ENCODE measurements at regions not wholly inside any gene's neighbourhood (a gene's known extent, or its start where the extent isn't known, plus 50 kb on each side); places are given as distances from the start of the nearest gene placed in this dataset.
"Not testable (repeated sequence)": the region's sequence is repeated elsewhere in the genome, so short reads cannot be mapped to it uniquely, and the experiment has no call there.

- intact Hi-C loops (cut with DNase I), result no loop called here
Measured at GRCh38 chr1:94309829-94310569, 72.6 kb upstream of the ARHGAP29 start.

GRCh38 chr1:94309216-94309615, 71.8 kb upstream of the ARHGAP29 start:
- intact Hi-C loops (cut with DNase I), result no loop called here
- DNase-seq, result no peak

More at GRCh38 chr1:94309829-94310569, 72.6 kb upstream of the ARHGAP29 start:
- no peak for DNase-seq

GRCh38 chr1:94306521-94306920, 69.1 kb upstream of the ARHGAP29 start:
- intact Hi-C loops (cut with DNase I), result no loop called here
- no peak for DNase-seq

- DNase-seq, result no peak
- intact Hi-C loops (cut with DNase I), result no loop called here
Measured at GRCh38 chr1:94305704-94306103, 68.3 kb upstream of the ARHGAP29 start.

- intact Hi-C loops (cut with DNase I), result no loop called here
Measured at GRCh38 chr1:94304553-94304952, 67.2 kb upstream of the ARHGAP29 start.

GRCh38 chr1:94303005-94303404, 65.6 kb upstream of the ARHGAP29 start:
- intact Hi-C loops (cut with DNase I), result no loop called here
- DNase-seq, result no peak

More at GRCh38 chr1:94304553-94304952, 67.2 kb upstream of the ARHGAP29 start:
- DNase-seq, result no peak

- intact Hi-C loops (cut with DNase I), result no loop called here
- DNase-seq, result no peak
Measured at GRCh38 chr1:94302497-94302896, 65.1 kb upstream of the ARHGAP29 start.

GRCh38 chr1:94301186-94301585, 63.8 kb upstream of the ARHGAP29 start:
- intact Hi-C loops (cut with DNase I), result no loop called here
- DNase-seq, result no peak

GRCh38 chr1:94300731-94301130, 63.3 kb upstream of the ARHGAP29 start:
- DNase-seq, result no peak
- intact Hi-C loops (cut with DNase I), result no loop called here

GRCh38 chr1:94299627-94300553, 62.5 kb upstream of the ARHGAP29 start:
- intact Hi-C loops (cut with DNase I), result no loop called here
- DNase-seq, result no peak

- no peak for DNase-seq
- intact Hi-C loops (cut with DNase I), result no loop called here
Measured at GRCh38 chr1:94298861-94299260, 61.5 kb upstream of the ARHGAP29 start.

GRCh38 chr1:94296018-94296417, 58.6 kb upstream of the ARHGAP29 start:
- intact Hi-C loops (cut with DNase I), result no loop called here
- peak in 3 of 42 donors; percentile 3 to 10 (median 3) for DNase-seq

- intact Hi-C loops (cut with DNase I); DNase-seq: not testable (repeated sequence)
Measured at GRCh38 chr1:94292978-94293377, 55.6 kb upstream of the ARHGAP29 start.

GRCh38 chr1:94289244-94289643, 51.9 kb upstream of the ARHGAP29 start:
- DNase-seq; intact Hi-C loops (cut with DNase I): not testable (repeated sequence)

Data from head of caudate nucleus (tissue), 42 donors.